PC-9 (cell line): ENCODE measurements at regions not wholly inside any gene's neighbourhood (a gene's known extent, or its start where the extent isn't known, plus 50 kb on each side); places are given as distances from the start of the nearest gene placed in this dataset.
A peak's percentile ranks its signal among the peaks of the same experiment; 100 is the strongest.

Experiments
- BruUV-seq: library from RNA; stranded (reverse); fragments of 400-500 nt; replicated peaks from 2 replicates; lab custom pipeline; 2021; lab: Mats Ljungman, UMichigan
- CTCF ChIA-PET: fragments of 300-600 bp; sonication (Branson Sonifier 250); formaldehyde crosslinking; loops from one replicate; lab custom pipeline; 2022; ENCODE audit warnings: antibody characterized with exemption; lab: Charles Lee
- POLR2A ChIA-PET: fragments of 300-600 bp; sonication (Branson Sonifier 250); formaldehyde crosslinking; loops from one replicate; lab custom pipeline; 2022; ENCODE audit warnings: antibody characterized with exemption; ENCODE audit not compliant: unreplicated experiment; lab: Charles Lee
- DNase-seq, 2 experiments: peaks; one replicate each; pipeline versions ENCODE4 v3.0.0 to v3.0.0-alpha.2; 2015 to 2022; ENCODE audit warnings: mixed read lengths in 1 of 2
- H2AFZ ChIP-seq: fragments of 200-600 bp; sonication (generic); 2 replicates; pipeline ENCODE4 v1.8.1; 2017; ENCODE audit warnings: antibody characterized with exemption
- H3F3A ChIP-seq: fragments of 200-600 bp; sonication (generic); 2 replicates; pipeline ENCODE4 v1.8.1; 2017; ENCODE audit warnings: antibody characterized with exemption, mild to moderate bottlenecking, low read depth; ENCODE audit not compliant: insufficient read depth
- H3K27ac ChIP-seq: fragments of 200-600 bp; sonication (generic); 2 replicates; pipeline ENCODE4 v1.6.1; 2016; ENCODE audit warnings: mixed run types
- H3K27me3 ChIP-seq: fragments of 200-600 bp; sonication (generic); 2 replicates; pipeline ENCODE4 v1.6.1; 2016; ENCODE audit warnings: low read depth, mixed run types; ENCODE audit not compliant: insufficient read depth
- H3K36me3 ChIP-seq: fragments of 200-600 bp; sonication (generic); 2 replicates; pipeline ENCODE4 v1.6.1; 2016; ENCODE audit warnings: low read depth, mixed run types
- H3K4me1 ChIP-seq: fragments of 200-600 bp; sonication (generic); replicated peaks from 2 replicates; pipeline ENCODE4 v1.6.1; 2016; ENCODE audit warnings: mixed run types; ENCODE audit not compliant: insufficient read depth
- H3K4me2 ChIP-seq: fragments of 200-600 bp; sonication (generic); 2 replicates; pipeline ENCODE4 v1.6.1; 2017; ENCODE audit warnings: mixed run types
- H3K4me3 ChIP-seq: fragments of 200-600 bp; sonication (generic); 2 replicates; pipeline ENCODE4 v1.6.1; 2016; ENCODE audit warnings: mixed run types
- H3K79me2 ChIP-seq: fragments of 200-600 bp; sonication (generic); 2 replicates; pipeline ENCODE4 v1.6.1; 2017; ENCODE audit warnings: low read depth, mixed run types
- H3K9me2 ChIP-seq: fragments of 200-600 bp; sonication (generic); 2 replicates; pipeline ENCODE4 v1.8.1; 2017; ENCODE audit warnings: mild to moderate bottlenecking; ENCODE audit not compliant: insufficient read depth
- H3K9me3 ChIP-seq: fragments of 200-600 bp; sonication (generic); 2 replicates; pipeline ENCODE4 v1.8.1; 2016; ENCODE audit warnings: low read depth; ENCODE audit not compliant: insufficient read depth
- H4K20me1 ChIP-seq: fragments of 200-600 bp; sonication (generic); 2 replicates; pipeline ENCODE4 v1.8.1; 2017; ENCODE audit not compliant: insufficient read depth
- CTCF ChIP-seq: fragments of 200-600 bp; sonication (generic); conservative IDR thresholded peaks from 2 replicates; pipeline ENCODE4 v1.6.1; 2017; ENCODE audit warnings: mixed run types, antibody characterized with exemption, mild to moderate bottlenecking, moderate library complexity
- EZH2 ChIP-seq: fragments of 200-600 bp; sonication (generic); IDR thresholded peaks from 2 replicates; pipeline ENCODE4 v1.8.0; 2017; ENCODE audit warnings: antibody characterized with exemption, low read depth
- intact Hi-C: fragments of 100-400 bp; cut with micrococcal nuclease; formaldehyde crosslinking; loops from one replicate; pipeline ENCODE4 v1.10.0; 2022; ENCODE audit not compliant: unreplicated experiment

- Histone ChIP-seq H3K4me3 (no peak overlapping the region), H3K27ac (peak overlapping the region; percentile 56), H3F3A (no peaks in the 10 kb centered on the region), H3K79me2 (no peaks in the 10 kb centered on the region), H3K27me3 (no peaks in the 10 kb centered on the region), H3K9me3 (no peaks in the 10 kb centered on the region), H4K20me1 (no peaks in the 10 kb centered on the region), H3K4me1 (peaks cover 15% of the 10 kb centered on the region), H3K4me2 (peak overlapping the region; percentile 11; the same call in 1 of the 2 replicates), H2AFZ (no peak overlapping the region; the same call in 1 of the 2 replicates), H3K36me3 (no peaks in the 10 kb centered on the region), H3K9me2 (no peaks in the 10 kb centered on the region)
- DNase-seq = no peak
- TF ChIP-seq EZH2 (no peak), CTCF (no peak)
- POLR2A ChIA-PET = interaction anchor here (0.6 kb wide), 1 partner anchor 85 kb away, joined by 16 read pairs; no protein-coding TSS in a partner anchor
- no TSS peak for BruUV-seq
- CTCF ChIA-PET = interaction anchor here (0.6 to 0.8 kb wide), 3 partner anchors 222 to 1258 kb away, joined by 3 to 5 read pairs (median 3); no protein-coding TSS in a partner anchor
- intact Hi-C loops = loop anchor here (5.0 kb wide), 2 partner anchors 296 to 1251 kb away; partner anchors contain the start of gene PON3
Observed at GRCh38 chr7:95693551-95694333, 78.6 kb upstream of the DYNC1I1 start.

GRCh38 chr7:95691464-95691863 is 80.9 kb upstream of the DYNC1I1 start:
- H3K27me3 ChIP-seq = no peaks in the 10 kb centered on the region
- H3K27ac ChIP-seq = no peak overlapping the region
- no peak for DNase-seq
- H3K36me3 ChIP-seq = no peaks in the 10 kb centered on the region
- H3K9me3 ChIP-seq = no peaks in the 10 kb centered on the region
- no peak for TF ChIP-seq EZH2
- no peak for TF ChIP-seq CTCF
- H3K9me2 ChIP-seq = no peaks in the 10 kb centered on the region
- intact Hi-C loops = loop anchor here (5.0 kb wide), 2 partner anchors 294 to 1249 kb away; partner anchors contain the start of gene PON3
- H4K20me1 ChIP-seq = no peaks in the 10 kb centered on the region
- no peak overlapping the region for H2AFZ ChIP-seq
- ChIA-PET CTCF (interaction anchor here (0.6 to 0.9 kb wide), 2 partner anchors 26 to 180 kb away, joined by 3 to 4 read pairs; no protein-coding TSS in a partner anchor), POLR2A (interaction anchor here (0.6 kb wide), 1 partner anchor 17 kb away, joined by 4 read pairs; no protein-coding TSS in a partner anchor)
- BruUV-seq = no TSS peak
- no peak overlapping the region for H3K4me3 ChIP-seq
- no peaks in the 10 kb centered on the region for H3F3A ChIP-seq
- peaks cover 15% of the 10 kb centered on the region for H3K4me1 ChIP-seq
- no peak overlapping the region for H3K4me2 ChIP-seq
- H3K79me2 ChIP-seq = no peaks in the 10 kb centered on the region

- no TSS peak for BruUV-seq
- intact Hi-C loops = loop anchor here (1.0 to 5.0 kb wide), 3 partner anchors 293 to 1975 kb away; partner anchors contain the start of gene PON3
- ChIA-PET POLR2A (no interaction called here), CTCF (interaction anchor here (0.6 to 1.3 kb wide), 18 partner anchors 9 to 1913 kb away, joined by 3 to 19 read pairs (median 4); no protein-coding TSS in a partner anchor)
- no peak overlapping the region for H3K4me3 ChIP-seq
- peak overlapping the region; percentile 41 for H2AFZ ChIP-seq
- H3K27me3 ChIP-seq = no peaks in the 10 kb centered on the region
- no peak for TF ChIP-seq EZH2
- TF ChIP-seq CTCF = peak; percentile 85
- H3K27ac ChIP-seq = no peak overlapping the region
- H3K79me2 ChIP-seq = no peaks in the 10 kb centered on the region
- peak overlapping the region; percentile 37 for H3K4me2 ChIP-seq
- H3F3A ChIP-seq = no peaks in the 10 kb centered on the region
- H4K20me1 ChIP-seq = no peaks in the 10 kb centered on the region
- peaks cover 15% of the 10 kb centered on the region for H3K4me1 ChIP-seq
- no peaks in the 10 kb centered on the region for H3K36me3 ChIP-seq
- peak; percentile 37 for DNase-seq
- no peaks in the 10 kb centered on the region for H3K9me2 ChIP-seq
- no peaks in the 10 kb centered on the region for H3K9me3 ChIP-seq
Observed at GRCh38 chr7:95690367-95690947, 81.9 kb upstream of the DYNC1I1 start.
